ENCODE measurements at regions not wholly inside any gene's neighbourhood (a gene's known extent, or its start where the extent isn't known, plus 50 kb on each side); places are given as distances from the start of the nearest gene placed in this dataset.

- in situ Hi-C loops (cut with MboI), result no loop called here
- SMC1A ChIA-PET (ENCODE audit: uncharacterized antibody, unreplicated experiment), result interaction anchor here (0.6 to 2.8 kb wide), 10 partner anchors 10 to 288 kb away, joined by 3 to 8 read pairs (median 4); no protein-coding TSS in a partner anchor
- TF ChIP-seq MTA3 (IDR thresholded peaks at IDR 0.05; ENCODE audit: borderline replicate concordance, low read length) (no peak), BRCA1 (IDR thresholded peaks at IDR 0.05; ENCODE audit: low read depth, low read length) (no peak), PKNOX1 (IDR thresholded peaks at IDR 0.05) (peak; percentile 80), KAT2A (conservative IDR thresholded peaks at IDR 0.05; ENCODE audit: control insufficient read depth, low read depth, low read length) (no peak), TCF12 (IDR thresholded peaks at IDR 0.05; ENCODE audit: low read depth, low read length) (no peak), MLLT1 (IDR thresholded peaks at IDR 0.05) (0 out of 2 replicates have a peak, but pooled peaks have one; percentile 29), SP1 (IDR thresholded peaks at IDR 0.05; ENCODE audit: low read depth, low read length) (no peak), SPI1 (IDR thresholded peaks at IDR 0.05; ENCODE audit: borderline replicate concordance, insufficient read depth, low read depth, low read length) (peak; percentile 42; the same call in 1 of the 2 replicates), CBFB (IDR thresholded peaks at IDR 0.05; ENCODE audit: low read depth) (no peak), RUNX3 (IDR thresholded peaks at IDR 0.05; ENCODE audit: low read length) (peak; percentile 39; the same call in 1 of the 2 replicates), IKZF1 (conservative IDR thresholded peaks at IDR 0.05) (peak; percentile 37), POU2F2 (IDR thresholded peaks at IDR 0.05; ENCODE audit: borderline replicate concordance, low read depth, low read length) (no peak), HCFC1 (IDR thresholded peaks at IDR 0.05; ENCODE audit: low read length) (no peak), NFXL1 (IDR thresholded peaks at IDR 0.05; ENCODE audit: borderline replicate concordance) (no peak), JUND (IDR thresholded peaks at IDR 0.05; ENCODE audit: low read depth, low read length) (no peak), NR2C2 (IDR thresholded peaks at IDR 0.05; ENCODE audit: borderline replicate concordance, control insufficient read depth, insufficient read length, low read depth) (no peak), CUX1 (IDR thresholded peaks at IDR 0.05; ENCODE audit: insufficient replicate concordance, low read depth, low read length) (no peak)
These were observed 115.5 kb upstream of the PARP11 start for GRCh38 chr12:3988519-3989217.

More at GRCh38 chr12:3988519-3989217, 115.5 kb upstream of the PARP11 start:
- BruUV-seq (replicated peaks), result no TSS peak
- no peaks in the 10 kb centered on the region for H4K20me1 ChIP-seq (ENCODE audit: control insufficient read depth, insufficient read depth)
- peaks cover 8% of the 10 kb centered on the region for H3K4me1 ChIP-seq (ENCODE audit: control insufficient read depth, insufficient read depth, low read length)
- CTCF ChIA-PET, result interaction anchor here (0.7 to 9.7 kb wide), 12 partner anchors 9 to 546 kb away, joined by 3 to 61 read pairs (median 4); no protein-coding TSS in a partner anchor
- no peaks in the 10 kb centered on the region for H3K79me2 ChIP-seq (ENCODE audit: control insufficient read depth, insufficient read depth, low read length)
- RAD21 ChIA-PET (ENCODE audit: unreplicated experiment), result interaction anchor here (1.3 to 1.6 kb wide), 3 partner anchors 102 to 288 kb away, joined by 3 to 4 read pairs (median 3); no protein-coding TSS in a partner anchor
- intact Hi-C loops (cut with micrococcal nuclease; ENCODE audit: unreplicated experiment), result no loop called here
- no peaks in the 10 kb centered on the region for H3K36me3 ChIP-seq (ENCODE audit: control insufficient read depth in 2 of 2, insufficient read depth in 2 of 2, low read length in 1 of 2)
- DNase-seq (ENCODE audit: low read depth, low spot score), result peak; percentile 36
- H2AFZ ChIP-seq (ENCODE audit: control insufficient read depth, low read depth, low read length), result peak overlapping the region; percentile 2
- H3K9ac ChIP-seq (ENCODE audit: control insufficient read depth, insufficient read depth, low read length), result no peak overlapping the region
- peaks cover 1% of the 10 kb centered on the region; the same call in 1 of the 3 replicates for H3K9me3 ChIP-seq (replicated peaks; ENCODE audit: control insufficient read depth, insufficient read depth, low read length)
- FAIRE-seq, result no peak
- POLR2A ChIA-PET, result interaction anchor here (0.5 kb wide), 1 partner anchor 336 kb away, joined by 4 read pairs; no protein-coding TSS in a partner anchor
- H3K27ac ChIP-seq (ENCODE audit: control insufficient read depth, insufficient read depth), result no peak overlapping the region
- peak; percentile 81 for ATAC-seq
- WGBS (ENCODE audit: insufficient coverage, insufficient replicate concordance, low lambda C conversion rate, missing lambda C conversion rate), result 3% methylated on average over 4 of the region's 4 CpGs
- H3K4me3 ChIP-seq, result no peak overlapping the region
- peak overlapping the region; percentile 21; the same call in 1 of the 2 replicates for H3K4me2 ChIP-seq (ENCODE audit: control insufficient read depth, insufficient read depth)
- H3K27me3 ChIP-seq (replicated peaks in 1 of 2; ENCODE audit: control insufficient read depth in 2 of 2, insufficient read depth in 2 of 2, low read length in 1 of 2), result no peaks in the 10 kb centered on the region; a peak in 1 of 4 replicates
